B cell (primary cell): ENCODE measurements at regions not wholly inside any gene's neighbourhood (a gene's known extent, or its start where the extent isn't known, plus 50 kb on each side); places are given as distances from the start of the nearest gene placed in this dataset.

Experiments
- ATAC-seq: fragments of 200-7000 bp; cut with Tn5 transposase; one replicate; pipeline ENCODE4 v1.10.0; 2021; ENCODE audit warnings: low read depth, mild to moderate bottlenecking, moderate number of reproducible peaks, moderate library complexity
- CTCF ChIA-PET: fragments of 350-600 bp; sonication (Branson Sonifier 250); formaldehyde crosslinking; loops from one replicate; lab custom pipeline; 2021; ENCODE audit warnings: antibody characterized with exemption, inconsistent platforms; lab: Charles Lee
- POLR2A ChIA-PET: fragments of 350-600 bp; sonication (Branson Sonifier 250); formaldehyde crosslinking; loops from one replicate; lab custom pipeline; 2021; ENCODE audit warnings: antibody characterized with exemption; lab: Charles Lee
- DNase-seq: peaks from one replicate; pipeline ENCODE4 v3.0.0; 2013
- H2AFZ ChIP-seq: 2 replicates; pipeline ENCODE4 v1.6.1; 2012; ENCODE audit warnings: mild to moderate bottlenecking, low read depth, low read length; ENCODE audit not compliant: insufficient read depth, poor library complexity, severe bottlenecking
- H3K27ac ChIP-seq, 2 donors: 1 replicate in 1 of 2; 2 replicates in 1 of 2; pipeline ENCODE4 v1.5.1; 2012 to 2013; ENCODE audit warnings: low read length in 2 of 2, mild to moderate bottlenecking in 2 of 2, moderate library complexity in 1 of 2
- H3K27me3 ChIP-seq, 4 experiments: fragments of 200-600 bp in 1 of 4; sonication (generic) in 1 of 4; replicated peaks in 1 of 4; 1 replicate in 2 of 4; 2 replicates in 2 of 4; pipeline versions ENCODE4 v1.6.1 to v1.7.0; 2013 to 2016; ENCODE audit warnings: low read length in 3 of 4, mild to moderate bottlenecking in 2 of 4, mixed read lengths in 1 of 4, moderate library complexity in 1 of 4; ENCODE audit not compliant: insufficient read depth in 4 of 4, control insufficient read depth in 3 of 4; ENCODE audit errors: control extremely low read depth in 1 of 4
- H3K36me3 ChIP-seq, 2 experiments: replicated peaks in 1 of 2; 1 replicate in 1 of 2; 2 replicates in 1 of 2; pipeline versions ENCODE4 v1.6.1 to v1.7.1; 2013; ENCODE audit warnings: low read length in 1 of 2; ENCODE audit not compliant: insufficient read depth in 2 of 2, control insufficient read depth in 1 of 2; ENCODE audit errors: control extremely low read depth in 1 of 2, extremely low read depth in 1 of 2
- H3K4me1 ChIP-seq, 2 donors: fragments of 200-600 bp in 1 of 2; sonication (generic) in 1 of 2; 1 replicate in 1 of 2; 2 replicates in 1 of 2; pipeline versions ENCODE4 v1.5.1 to v1.6.1; 2013 to 2017; ENCODE audit warnings: low read length in 2 of 2; ENCODE audit not compliant: control insufficient read depth in 2 of 2, insufficient read depth in 2 of 2
- H3K4me2 ChIP-seq: replicated peaks from 2 replicates; pipeline ENCODE3; 2012; ENCODE audit warnings: mild to moderate bottlenecking, low read depth, low read length; ENCODE audit not compliant: poor library complexity, severe bottlenecking
- H3K4me3 ChIP-seq, 5 experiments: fragments of 200-600 bp in 1 of 5; sonication (generic) in 1 of 5; 1 replicate in 3 of 5; 2 replicates in 2 of 5; pipeline versions ENCODE4 v1.5.1 to v1.7.0; 2011 to 2016; ENCODE audit warnings: low read length in 4 of 5, mild to moderate bottlenecking in 4 of 5, low read depth in 2 of 5, control low read depth in 1 of 5, moderate library complexity in 1 of 5; ENCODE audit not compliant: insufficient read depth in 1 of 5; ENCODE audit errors: control extremely low read depth in 1 of 5, extremely low read depth in 1 of 5
- H3K79me2 ChIP-seq: fragments of 200-600 bp; sonication (generic); one replicate; pipeline ENCODE4 v1.6.0; 2016; ENCODE audit warnings: low read length; ENCODE audit not compliant: control insufficient read depth, insufficient read depth
- H3K9ac ChIP-seq: fragments of 200-600 bp; sonication (generic); 2 replicates; pipeline ENCODE4 v1.6.1; 2017; ENCODE audit warnings: mild to moderate bottlenecking, low read length, moderate library complexity
- H3K9me3 ChIP-seq, 3 donors: one replicate each; pipeline versions ENCODE4 v1.6.1 to v1.7.1; 2013; ENCODE audit warnings: low read length in 2 of 3; ENCODE audit not compliant: control insufficient read depth in 2 of 3, insufficient read depth in 1 of 3; ENCODE audit errors: control extremely low read depth in 1 of 3
- H4K20me1 ChIP-seq: 2 replicates; pipeline ENCODE4 v1.6.0; 2012; ENCODE audit warnings: mild to moderate bottlenecking, low read length; ENCODE audit not compliant: insufficient read depth, control insufficient read depth, poor library complexity, severe bottlenecking
- H3K27ac Mint-ChIP-seq: one replicate; pipeline ENCODE4 v1.8.0; 2021; ENCODE audit warnings: mixed read lengths
- H3K27me3 Mint-ChIP-seq: one replicate; pipeline ENCODE4 v1.8.0; 2021; ENCODE audit warnings: mixed read lengths
- H3K4me1 Mint-ChIP-seq: one replicate; pipeline ENCODE4 v1.8.0; 2021; ENCODE audit warnings: mixed read lengths
- H3K4me3 Mint-ChIP-seq: one replicate; pipeline ENCODE4 v1.8.0; 2021; ENCODE audit warnings: mixed read lengths
- H3K9me3 Mint-ChIP-seq: one replicate; pipeline ENCODE4 v1.8.0; 2022; ENCODE audit warnings: mixed read lengths; ENCODE audit not compliant: insufficient read depth
- EZH2 ChIP-seq: IDR thresholded peaks from 2 replicates; pipeline ENCODE4 v1.6.1; 2012; ENCODE audit warnings: borderline replicate concordance, low read depth, mild to moderate bottlenecking, moderate library complexity, low read length; ENCODE audit not compliant: insufficient read depth, poor library complexity, severe bottlenecking
- WGBS: methylation state at CpG from one replicate; pipeline ENCODE4 v1.1.5; 2013; ENCODE audit warnings: missing lambda C conversion rate; ENCODE audit not compliant: insufficient coverage; 5-methylcytosine and 5-hydroxymethylcytosine counted together
- intact Hi-C: fragments of 100-400 bp; cut with micrococcal nuclease; formaldehyde crosslinking; loops from one replicate; pipeline ENCODE4 v1.10.0; 2022
- TF ChIP-seq, protein P1 (sequence below): fragments of 200-600 bp; IDR thresholded peaks from one replicate; pipeline ENCODE4 v1.8.0; 2022; ENCODE audit warnings: antibody characterized with exemption, mild to moderate bottlenecking

DNA sequence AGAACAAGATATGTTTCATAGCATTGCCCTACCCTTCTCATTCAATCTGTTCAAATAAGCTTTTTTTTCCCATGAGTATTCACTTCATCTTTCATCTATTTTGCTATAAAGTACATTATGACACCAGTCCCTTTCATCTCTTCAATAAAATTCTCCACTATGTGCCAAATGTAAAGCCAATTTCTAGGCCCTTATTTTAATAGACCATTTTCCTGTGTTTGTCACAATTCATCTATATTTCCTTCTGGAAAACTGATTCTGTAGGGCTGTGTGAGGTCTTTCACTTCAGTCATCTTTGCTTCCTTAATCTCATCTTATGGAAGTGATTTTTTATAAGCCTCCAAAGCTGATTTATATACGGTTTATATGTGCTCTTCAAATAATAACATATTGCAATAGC, 992.4 kb upstream of the EYS start:
- H3K27me3 ChIP-seq, result no peaks in the 10 kb centered on the region
- no peak for ATAC-seq
- H3K9ac ChIP-seq, result no peak overlapping the region
- H3K79me2 ChIP-seq, result no peaks in the 10 kb centered on the region
- peaks cover 5% of the 10 kb centered on the region for H3K9me3 Mint-ChIP-seq
- no peaks in the 10 kb centered on the region for H3K4me1 Mint-ChIP-seq
- H3K36me3 ChIP-seq, result no peaks in the 10 kb centered on the region
- H3K4me3 ChIP-seq, result no peak overlapping the region
- H3K27ac Mint-ChIP-seq, result no peak overlapping the region
- POLR2A ChIA-PET, result no interaction called here
- H3K9me3 ChIP-seq, result peaks cover 0 to 4% (median 0%) of the 10 kb centered on the region in 3 donors
- WGBS, result no CpG with 5 or more reads among the region's 1 CpG
- TF ChIP-seq, protein P1, sequence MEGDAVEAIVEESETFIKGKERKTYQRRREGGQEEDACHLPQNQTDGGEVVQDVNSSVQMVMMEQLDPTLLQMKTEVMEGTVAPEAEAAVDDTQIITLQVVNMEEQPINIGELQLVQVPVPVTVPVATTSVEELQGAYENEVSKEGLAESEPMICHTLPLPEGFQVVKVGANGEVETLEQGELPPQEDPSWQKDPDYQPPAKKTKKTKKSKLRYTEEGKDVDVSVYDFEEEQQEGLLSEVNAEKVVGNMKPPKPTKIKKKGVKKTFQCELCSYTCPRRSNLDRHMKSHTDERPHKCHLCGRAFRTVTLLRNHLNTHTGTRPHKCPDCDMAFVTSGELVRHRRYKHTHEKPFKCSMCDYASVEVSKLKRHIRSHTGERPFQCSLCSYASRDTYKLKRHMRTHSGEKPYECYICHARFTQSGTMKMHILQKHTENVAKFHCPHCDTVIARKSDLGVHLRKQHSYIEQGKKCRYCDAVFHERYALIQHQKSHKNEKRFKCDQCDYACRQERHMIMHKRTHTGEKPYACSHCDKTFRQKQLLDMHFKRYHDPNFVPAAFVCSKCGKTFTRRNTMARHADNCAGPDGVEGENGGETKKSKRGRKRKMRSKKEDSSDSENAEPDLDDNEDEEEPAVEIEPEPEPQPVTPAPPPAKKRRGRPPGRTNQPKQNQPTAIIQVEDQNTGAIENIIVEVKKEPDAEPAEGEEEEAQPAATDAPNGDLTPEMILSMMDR, result no peak
- no peak for TF ChIP-seq EZH2
- CTCF ChIA-PET, result no interaction called here
- no peak overlapping the region for H3K4me2 ChIP-seq
- DNase-seq, result no peak
- no peak overlapping the region for H3K27ac ChIP-seq
- intact Hi-C loops, result no loop called here
- no peak overlapping the region for H3K4me3 Mint-ChIP-seq
- no peaks in the 10 kb centered on the region for H4K20me1 ChIP-seq
- no peaks in the 10 kb centered on the region for H3K4me1 ChIP-seq
- H2AFZ ChIP-seq, result no peak overlapping the region
- no peaks in the 10 kb centered on the region for H3K27me3 Mint-ChIP-seq

DNA sequence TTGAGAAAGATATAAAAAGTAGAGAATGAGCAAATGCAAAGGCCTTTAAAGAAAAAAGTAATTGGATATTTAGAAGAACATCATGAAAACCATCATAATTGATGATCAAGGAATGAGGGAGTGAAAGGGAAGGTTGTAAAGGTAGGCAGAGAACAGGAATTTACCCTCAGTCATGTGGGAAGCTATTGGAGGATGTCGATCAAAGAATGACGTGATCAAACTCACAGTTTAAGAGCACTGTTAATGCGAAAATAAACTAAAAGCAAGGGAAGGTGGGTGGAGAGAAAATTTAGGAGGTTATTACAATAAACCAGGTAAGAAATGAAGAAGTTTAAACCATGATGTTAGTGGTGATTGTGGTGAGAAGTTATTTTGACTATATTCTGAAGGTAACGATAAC, 982.6 kb upstream of the EYS start:
- ChIA-PET POLR2A (no interaction called here), CTCF (no interaction called here)
- H3K4me3 Mint-ChIP-seq, result no peak overlapping the region
- no peaks in the 10 kb centered on the region for H3K27me3 ChIP-seq
- no peak overlapping the region for H3K4me3 ChIP-seq
- intact Hi-C loops, result no loop called here
- no peaks in the 10 kb centered on the region for H3K36me3 ChIP-seq
- ATAC-seq (no peak), DNase-seq (no peak)
- H3K4me2 ChIP-seq, result no peak overlapping the region
- no peak for TF ChIP-seq EZH2
- TF ChIP-seq, protein P1, result no peak
- H3K27ac ChIP-seq, result no peak overlapping the region
- peaks cover 3% of the 10 kb centered on the region for H3K9me3 Mint-ChIP-seq
- H3K9ac ChIP-seq, result no peak overlapping the region
- H2AFZ ChIP-seq, result no peak overlapping the region
- H3K79me2 ChIP-seq, result no peaks in the 10 kb centered on the region
- no peaks in the 10 kb centered on the region for H4K20me1 ChIP-seq
- 97% methylated on average over 4 of the region's 4 CpGs for WGBS
- no peaks in the 10 kb centered on the region for H3K27me3 Mint-ChIP-seq
- H3K27ac Mint-ChIP-seq, result no peak overlapping the region
- H3K4me1 Mint-ChIP-seq, result no peaks in the 10 kb centered on the region
- peaks cover 0 to 5% (median 4%) of the 10 kb centered on the region in 3 donors for H3K9me3 ChIP-seq
- no peaks in the 10 kb centered on the region for H3K4me1 ChIP-seq
